Stimulated activated CD4-positive, alpha-beta T cell treated with anti-CD3 and anti-CD28 coated beads, Interleukin-12 subunit alpha, Interleukin-12 subunit beta, amount 100 ng/mL, for 48 hours (primary cell): ENCODE measurements at regions not wholly inside any gene's neighbourhood (a gene's known extent, or its start where the extent isn't known, plus 50 kb on each side); places are given as distances from the start of the nearest gene placed in this dataset.

Experiments
- DNase-seq, 3 donors: peaks; one replicate each; pipeline ENCODE4 v3.0.0-alpha.2; 2020; ENCODE audit warnings: low read depth in 2 of 3, low spot score in 1 of 3

GRCh38 chr1:99566290-99567021 is 79.5 kb upstream of the PALMD start:
- DNase-seq: no peak

- DNase-seq: no peak
Measured at GRCh38 chr1:99570486-99571089, 75.3 kb upstream of the PALMD start.

- no peak for DNase-seq
Measured at GRCh38 chr1:99571092-99571734, 74.7 kb upstream of the PALMD start.

- DNase-seq: no peak
Measured at GRCh38 chr1:99573431-99574217, 72.3 kb upstream of the PALMD start.

GRCh38 chr1:99577313-99577712 is 68.6 kb upstream of the PALMD start:
- no peak for DNase-seq

GRCh38 chr1:99579691-99580172 is 66.2 kb upstream of the PALMD start:
- DNase-seq: no peak

GRCh38 chr1:99580451-99580850 is 65.5 kb upstream of the PALMD start:
- DNase-seq: no peak

- DNase-seq: no peak
Measured at GRCh38 chr1:99587008-99587407, 58.9 kb upstream of the PALMD start.

- DNase-seq: no peak
Measured at GRCh38 chr1:99589186-99589636, 56.7 kb upstream of the PALMD start.

- DNase-seq: no peak
Measured at GRCh38 chr1:99590578-99591209, 55.2 kb upstream of the PALMD start.

- DNase-seq: no peak
Measured at GRCh38 chr1:99591886-99592285, 54.0 kb upstream of the PALMD start.

- no peak for DNase-seq
Measured at GRCh38 chr1:99594205-99594604, 51.7 kb upstream of the PALMD start.

GRCh38 chr1:99595041-99595440 is 50.9 kb upstream of the PALMD start:
- no peak for DNase-seq

GRCh38 chr1:99595441-99595840 is 50.5 kb upstream of the PALMD start:
- no peak for DNase-seq
